A549 (cell line): ENCODE measurements at regions not wholly inside any gene's neighbourhood (a gene's known extent, or its start where the extent isn't known, plus 50 kb on each side); places are given as distances from the start of the nearest gene placed in this dataset.

Experiments used
- ATAC-seq, 2 experiments: fragments of 200-7000 bp in 1 of 2; fragments of >200 bp in 1 of 2; cut with Nextera tagmentation in 1 of 2; cut with Tn5 transposase in 1 of 2; 3 replicates each; pipeline versions ENCODE4 v1.8.0 to v1.9.1; 2018 to 2020; ENCODE audit warnings: mild to moderate bottlenecking in 1 of 2, moderate library complexity in 1 of 2
- CTCF ChIA-PET: fragments of 300-600 bp; sonication (Branson Sonifier 250); formaldehyde crosslinking; extraction: SDS; loops from one replicate; lab custom pipeline; 2021; ENCODE audit warnings: antibody characterized with exemption, inconsistent platforms; lab: Yijun Ruan, JAX
- POLR2A ChIA-PET: fragments of 350-600 bp; formaldehyde crosslinking; extraction: SDS; loops from one replicate; lab custom pipeline; 2021; ENCODE audit warnings: antibody characterized with exemption, inconsistent platforms; lab: Yijun Ruan, JAX
- DNase-seq, 2 experiments: peaks; one replicate each; pipeline versions ENCODE4 v3.0.0 to v3.0.0-alpha.2; 2011 to 2016; ENCODE audit warnings: low read depth in 1 of 2, low spot score in 1 of 2
- FAIRE-seq: peaks from 2 replicates; lab custom pipeline; 2011; peaks lifted over from hg19 to GRCh38; lab: Jason Lieb, UNC
- H3K27ac ChIP-seq, 2 experiments: fragments of >200 bp; sonication (Bioruptor Twin); formaldehyde crosslinking; 3 replicates each; pipeline ENCODE4 v1.5.1; 2016 to 2017
- H3K4me1 ChIP-seq: fragments of >200 bp; sonication (Bioruptor Twin); formaldehyde crosslinking; 3 replicates; pipeline ENCODE4 v1.6.1; 2016
- H3K4me2 ChIP-seq: fragments of >200 bp; sonication (Bioruptor Twin); formaldehyde crosslinking; 3 replicates; pipeline ENCODE4 v1.6.1; 2016
- H3K4me3 ChIP-seq: fragments of >200 bp; sonication (Bioruptor Twin); formaldehyde crosslinking; 3 replicates; pipeline ENCODE4 v1.5.1; 2016
- H3K9me3 ChIP-seq: fragments of >200 bp; sonication (Bioruptor Twin); formaldehyde crosslinking; 3 replicates; pipeline ENCODE4 v1.6.1; 2016
- CEBPB ChIP-seq, 2 experiments: fragments of >200 bp in 1 of 2; sonication (Bioruptor Twin) in 1 of 2; formaldehyde crosslinking in 1 of 2; IDR thresholded peaks; 2 replicates each; pipeline ENCODE4 v1.6.1; 2012 to 2016
- CHD2 ChIP-seq: fragments of 150-350 bp; IDR thresholded peaks from 2 replicates; pipeline ENCODE4 v1.6.1; 2014; ENCODE audit warnings: low read length; ENCODE audit not compliant: partially characterized antibody
- FOSB ChIP-seq: fragments of 250-450 bp; sonication (Bioruptor Pico); IDR thresholded peaks from 2 replicates; pipeline ENCODE4 v1.5.0; 2020; ENCODE audit warnings: mild to moderate bottlenecking, moderate library complexity
- GATA3 ChIP-seq: IDR thresholded peaks from 2 replicates; pipeline ENCODE4 v1.6.1; 2012; ENCODE audit warnings: borderline replicate concordance
- HDAC2 ChIP-seq: fragments of 200-600 bp; sonication (generic); IDR thresholded peaks from 2 replicates; pipeline ENCODE4 v1.6.1; 2016
- HMGXB4 ChIP-seq: fragments of 250-450 bp; sonication (Bioruptor Pico); IDR thresholded peaks from 2 replicates; pipeline ENCODE4 v1.5.0; 2021; ENCODE audit warnings: mild to moderate bottlenecking, moderate library complexity, borderline replicate concordance
- KDM5A ChIP-seq: fragments of 200-600 bp; sonication (generic); IDR thresholded peaks from 2 replicates; pipeline ENCODE4 v1.6.1; 2016; ENCODE audit warnings: antibody characterized with exemption, mild to moderate bottlenecking
- MAFK ChIP-seq: fragments of 450-650 bp; IDR thresholded peaks from 2 replicates; pipeline ENCODE4 v1.6.1; 2014; ENCODE audit not compliant: partially characterized antibody
- POLR2A ChIP-seq: IDR thresholded peaks from 2 replicates; pipeline ENCODE4 v1.6.1; 2012; ENCODE audit warnings: mild to moderate bottlenecking, low read length
- POLR2AphosphoS2 ChIP-seq: conservative IDR thresholded peaks from 2 replicates; pipeline ENCODE4 v1.6.1; 2012; ENCODE audit warnings: low read length, improper control_type of control experiment, inconsistent platforms
- RAD21 ChIP-seq, 2 experiments: fragments of >200 bp in 1 of 2; sonication (Bioruptor Twin) in 1 of 2; formaldehyde crosslinking in 1 of 2; IDR thresholded peaks in 1 of 2; conservative IDR thresholded peaks in 1 of 2; 2 replicates in 1 of 2; 3 replicates in 1 of 2; pipeline ENCODE4 v1.6.1; 2012 to 2018; ENCODE audit warnings: inconsistent platforms in 1 of 2
- SMC3 ChIP-seq: fragments of >200 bp; sonication (Bioruptor Twin); formaldehyde crosslinking; IDR thresholded peaks from 3 replicates; pipeline ENCODE4 v1.6.1; 2018; ENCODE audit warnings: inconsistent platforms
- TFCP2L1 ChIP-seq: fragments of 250-450 bp; sonication (Bioruptor Pico); IDR thresholded peaks from 2 replicates; pipeline ENCODE4 v1.5.0; 2021; ENCODE audit warnings: mild to moderate bottlenecking
- ZFP36 ChIP-seq: fragments of 450-650 bp; IDR thresholded peaks from 2 replicates; pipeline ENCODE4 v1.6.1; 2014; ENCODE audit warnings: borderline replicate concordance; ENCODE audit not compliant: partially characterized antibody
- WGBS: methylation state at CpG from one replicate; pipeline ENCODE4 v1.1.6; 2017; ENCODE audit errors: missing lambda C conversion rate; 5-methylcytosine and 5-hydroxymethylcytosine counted together
- TF ChIP-seq, protein P1 (sequence below): fragments of >200 bp; sonication (Bioruptor Twin); formaldehyde crosslinking; IDR thresholded peaks from 3 replicates; pipeline ENCODE4 v1.5.1; 2016
- TF ChIP-seq, protein P2 (sequence below): fragments of >200 bp; sonication (Bioruptor Twin); formaldehyde crosslinking; IDR thresholded peaks from 3 replicates; pipeline ENCODE4 v1.6.1; 2016

GRCh38 chr2:67234440-67234839, 162.7 kb upstream of the ETAA1 start (continued):
- TF ChIP-seq SMC3 (peak; percentile 17; the same call in 1 of the 3 replicates), HMGXB4 (no peak), ZFP36 (no peak), CEBPB (IDR thresholded peaks at IDR 0.05) (peak in 1 of 2 experiments; percentile 11; a peak in 1 of 4 replicates), POLR2A (no peak), GATA3 (no peak), KDM5A (no peak), POLR2AphosphoS2 (no peak), CHD2 (no peak)
- TF ChIP-seq, protein P1, sequence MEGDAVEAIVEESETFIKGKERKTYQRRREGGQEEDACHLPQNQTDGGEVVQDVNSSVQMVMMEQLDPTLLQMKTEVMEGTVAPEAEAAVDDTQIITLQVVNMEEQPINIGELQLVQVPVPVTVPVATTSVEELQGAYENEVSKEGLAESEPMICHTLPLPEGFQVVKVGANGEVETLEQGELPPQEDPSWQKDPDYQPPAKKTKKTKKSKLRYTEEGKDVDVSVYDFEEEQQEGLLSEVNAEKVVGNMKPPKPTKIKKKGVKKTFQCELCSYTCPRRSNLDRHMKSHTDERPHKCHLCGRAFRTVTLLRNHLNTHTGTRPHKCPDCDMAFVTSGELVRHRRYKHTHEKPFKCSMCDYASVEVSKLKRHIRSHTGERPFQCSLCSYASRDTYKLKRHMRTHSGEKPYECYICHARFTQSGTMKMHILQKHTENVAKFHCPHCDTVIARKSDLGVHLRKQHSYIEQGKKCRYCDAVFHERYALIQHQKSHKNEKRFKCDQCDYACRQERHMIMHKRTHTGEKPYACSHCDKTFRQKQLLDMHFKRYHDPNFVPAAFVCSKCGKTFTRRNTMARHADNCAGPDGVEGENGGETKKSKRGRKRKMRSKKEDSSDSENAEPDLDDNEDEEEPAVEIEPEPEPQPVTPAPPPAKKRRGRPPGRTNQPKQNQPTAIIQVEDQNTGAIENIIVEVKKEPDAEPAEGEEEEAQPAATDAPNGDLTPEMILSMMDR: peak; percentile 22; the same call in 1 of the 3 replicates
- TF ChIP-seq, protein P2, sequence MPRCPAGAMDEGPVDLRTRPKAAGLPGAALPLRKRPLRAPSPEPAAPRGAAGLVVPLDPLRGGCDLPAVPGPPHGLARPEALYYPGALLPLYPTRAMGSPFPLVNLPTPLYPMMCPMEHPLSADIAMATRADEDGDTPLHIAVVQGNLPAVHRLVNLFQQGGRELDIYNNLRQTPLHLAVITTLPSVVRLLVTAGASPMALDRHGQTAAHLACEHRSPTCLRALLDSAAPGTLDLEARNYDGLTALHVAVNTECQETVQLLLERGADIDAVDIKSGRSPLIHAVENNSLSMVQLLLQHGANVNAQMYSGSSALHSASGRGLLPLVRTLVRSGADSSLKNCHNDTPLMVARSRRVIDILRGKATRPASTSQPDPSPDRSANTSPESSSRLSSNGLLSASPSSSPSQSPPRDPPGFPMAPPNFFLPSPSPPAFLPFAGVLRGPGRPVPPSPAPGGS: no peak

- DNase-seq: no peak
Measured at GRCh38 chr2:67237288-67237687, 159.8 kb upstream of the ETAA1 start.

GRCh38 chr2:67240507-67240906, 156.6 kb upstream of the ETAA1 start:
- no peak for ATAC-seq
- ChIA-PET POLR2A (no interaction called here), CTCF (no interaction called here)
- Histone ChIP-seq H3K27ac (no peak overlapping the region), H3K4me2 (no peak overlapping the region), H3K4me3 (no peak overlapping the region)
- TF ChIP-seq MAFK: peak; percentile 55
- no peak for TF ChIP-seq HDAC2
- TF ChIP-seq, all 56 proteins: peak for 1
- WGBS: 73% methylated on average over 2 of the region's 2 CpGs
- no peak for FAIRE-seq
- DNase-seq: no peak
- Histone ChIP-seq H3K4me1 (no peaks in the 10 kb centered on the region), H3K9me3 (no peaks in the 10 kb centered on the region)

More at GRCh38 chr2:67237288-67237687, 159.8 kb upstream of the ETAA1 start:
- no peak overlapping the region for H3K27ac ChIP-seq
- H3K4me1 ChIP-seq: no peaks in the 10 kb centered on the region
- ChIA-PET CTCF (interaction anchor here (0.6 to 2.0 kb wide), 4 partner anchors 11 to 242 kb away, joined by 3 to 7 read pairs (median 4); no protein-coding TSS in a partner anchor), POLR2A (no interaction called here)
- no peak overlapping the region for H3K4me3 ChIP-seq
- no peak overlapping the region for H3K4me2 ChIP-seq
- WGBS: 24% methylated on average over 2 of the region's 2 CpGs
- H3K9me3 ChIP-seq: no peaks in the 10 kb centered on the region
- TF ChIP-seq TFCP2L1 (CRISPR knock-in tag) (no peak), RAD21 (conservative IDR thresholded peaks at IDR 0.05 in 1 of 2, IDR thresholded peaks at IDR 0.05 in 1 of 2) (peak; percentile 17 to 34; a peak in 2 of 5 replicates)
- no peak for ATAC-seq
- FAIRE-seq: no peak

- TF ChIP-seq FOSB (CRISPR knock-in tag): no peak
- 23% methylated on average over 1 of the region's 1 CpG for WGBS
- POLR2A ChIA-PET: no interaction called here
Measured at GRCh38 chr2:67241453-67241852, 155.7 kb upstream of the ETAA1 start.

More at GRCh38 chr2:67241453-67241852, 155.7 kb upstream of the ETAA1 start:
- FAIRE-seq (no peak), DNase-seq (no peak), ATAC-seq (no peak)
- H3K4me2 ChIP-seq: no peak overlapping the region
- CTCF ChIA-PET: no interaction called here
- no peaks in the 10 kb centered on the region for H3K4me1 ChIP-seq
- no peak overlapping the region for H3K27ac ChIP-seq
- H3K9me3 ChIP-seq: no peaks in the 10 kb centered on the region
- no peak overlapping the region for H3K4me3 ChIP-seq
